AG09319 (cell line): ENCODE measurements at regions not wholly inside any gene's neighbourhood (a gene's known extent, or its start where the extent isn't known, plus 50 kb on each side); places are given as distances from the start of the nearest gene placed in this dataset.

Experiments
- DNase-seq: peaks from one replicate; pipeline ENCODE4 v3.0.0-alpha.2; 2010; ENCODE audit warnings: low read depth; ENCODE audit errors: extremely low read depth
- TF ChIP-seq, protein P1 (sequence below): IDR thresholded peaks from 2 replicates; pipeline ENCODE4 v1.5.1; 2011; ENCODE audit warnings: low read depth, mild to moderate bottlenecking, inconsistent platforms, low read length, moderate library complexity

DNA sequence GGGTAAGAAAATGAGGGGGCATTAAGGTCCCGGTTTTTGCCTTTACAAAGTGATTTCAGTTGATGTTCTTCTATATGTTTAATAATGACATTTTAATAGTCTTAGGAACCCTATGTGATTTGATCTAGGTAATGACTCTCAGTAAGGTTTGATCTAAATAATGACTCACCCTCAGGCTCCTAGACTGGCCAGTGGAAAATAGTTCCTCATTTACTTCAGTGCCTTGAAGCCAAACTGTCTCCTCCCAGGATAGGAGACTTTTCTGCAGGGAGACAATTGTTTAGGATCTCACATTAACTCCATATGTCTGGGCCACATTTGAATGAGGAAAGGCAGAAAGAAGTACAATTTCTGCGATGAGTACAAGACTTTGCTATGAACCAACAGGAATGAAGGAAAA lies 1331.9 kb downstream of the XPNPEP1 start:
- no peak for DNase-seq
- TF ChIP-seq, protein P1, sequence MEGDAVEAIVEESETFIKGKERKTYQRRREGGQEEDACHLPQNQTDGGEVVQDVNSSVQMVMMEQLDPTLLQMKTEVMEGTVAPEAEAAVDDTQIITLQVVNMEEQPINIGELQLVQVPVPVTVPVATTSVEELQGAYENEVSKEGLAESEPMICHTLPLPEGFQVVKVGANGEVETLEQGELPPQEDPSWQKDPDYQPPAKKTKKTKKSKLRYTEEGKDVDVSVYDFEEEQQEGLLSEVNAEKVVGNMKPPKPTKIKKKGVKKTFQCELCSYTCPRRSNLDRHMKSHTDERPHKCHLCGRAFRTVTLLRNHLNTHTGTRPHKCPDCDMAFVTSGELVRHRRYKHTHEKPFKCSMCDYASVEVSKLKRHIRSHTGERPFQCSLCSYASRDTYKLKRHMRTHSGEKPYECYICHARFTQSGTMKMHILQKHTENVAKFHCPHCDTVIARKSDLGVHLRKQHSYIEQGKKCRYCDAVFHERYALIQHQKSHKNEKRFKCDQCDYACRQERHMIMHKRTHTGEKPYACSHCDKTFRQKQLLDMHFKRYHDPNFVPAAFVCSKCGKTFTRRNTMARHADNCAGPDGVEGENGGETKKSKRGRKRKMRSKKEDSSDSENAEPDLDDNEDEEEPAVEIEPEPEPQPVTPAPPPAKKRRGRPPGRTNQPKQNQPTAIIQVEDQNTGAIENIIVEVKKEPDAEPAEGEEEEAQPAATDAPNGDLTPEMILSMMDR: no peak

DNA sequence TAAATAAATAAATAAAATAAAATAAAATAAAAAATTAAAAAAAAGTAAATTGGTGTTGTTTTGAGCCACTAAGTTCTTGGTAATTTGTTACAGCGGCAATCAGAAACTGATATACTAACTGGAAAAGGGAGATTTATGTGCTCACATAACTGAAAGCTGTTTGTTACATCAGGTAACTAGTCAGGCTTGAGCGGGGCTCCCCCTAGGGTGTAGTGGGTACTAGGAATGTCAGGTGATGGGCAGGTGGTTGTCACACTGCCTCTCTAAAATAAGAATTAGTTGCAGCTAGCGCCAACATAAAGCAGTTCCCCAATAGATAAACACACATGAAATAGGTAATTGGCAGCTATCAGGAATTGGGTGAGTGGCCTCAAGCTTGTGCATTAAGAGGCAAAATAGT lies 1336.9 kb downstream of the XPNPEP1 start:
- TF ChIP-seq, protein P1: no peak
- no peak for DNase-seq

DNA sequence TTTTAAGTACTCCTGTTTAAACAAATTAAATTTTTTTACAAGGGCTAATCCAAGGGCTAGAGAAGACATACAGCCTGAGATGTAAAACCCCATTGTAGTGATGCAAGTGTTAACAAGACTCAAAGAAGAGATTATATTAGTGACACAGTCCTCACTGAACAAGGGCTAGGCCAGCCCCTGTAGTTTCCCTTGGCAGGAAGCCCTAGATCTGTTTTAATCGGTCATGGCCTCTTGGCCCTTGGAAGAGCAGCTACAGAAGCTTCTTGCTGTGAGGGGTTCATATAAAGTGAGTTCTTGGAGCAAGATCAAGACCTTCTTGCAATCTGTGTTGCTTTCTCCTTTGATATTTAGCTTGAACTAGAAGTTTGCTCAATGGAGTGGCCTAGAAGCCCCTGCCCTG lies 1339.4 kb downstream of the XPNPEP1 start:
- TF ChIP-seq, protein P1: no peak

DNA sequence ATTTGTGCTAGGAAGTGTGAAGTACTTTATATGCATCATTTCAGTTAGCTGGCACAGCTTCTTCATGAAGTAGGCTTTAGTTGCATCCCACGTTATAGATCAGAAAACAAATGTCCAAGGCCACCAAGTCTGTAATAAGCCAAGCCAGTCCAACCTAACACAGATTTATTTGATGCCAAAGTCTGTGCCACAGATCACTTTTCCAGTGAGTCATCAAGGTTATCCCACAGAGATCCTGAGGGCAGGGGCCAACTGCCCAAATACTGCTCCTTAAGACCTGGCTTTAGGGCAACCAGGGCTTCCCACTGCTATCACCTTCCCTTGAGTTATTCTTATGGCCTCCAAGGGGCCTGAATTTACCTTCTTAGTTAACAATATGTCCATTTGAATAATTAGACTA lies 1340.4 kb downstream of the XPNPEP1 start:
- TF ChIP-seq, protein P1: no peak
- no peak for DNase-seq

More for the DNA sequence above, 1339.4 kb downstream of the XPNPEP1 start:
- no peak for DNase-seq

DNA sequence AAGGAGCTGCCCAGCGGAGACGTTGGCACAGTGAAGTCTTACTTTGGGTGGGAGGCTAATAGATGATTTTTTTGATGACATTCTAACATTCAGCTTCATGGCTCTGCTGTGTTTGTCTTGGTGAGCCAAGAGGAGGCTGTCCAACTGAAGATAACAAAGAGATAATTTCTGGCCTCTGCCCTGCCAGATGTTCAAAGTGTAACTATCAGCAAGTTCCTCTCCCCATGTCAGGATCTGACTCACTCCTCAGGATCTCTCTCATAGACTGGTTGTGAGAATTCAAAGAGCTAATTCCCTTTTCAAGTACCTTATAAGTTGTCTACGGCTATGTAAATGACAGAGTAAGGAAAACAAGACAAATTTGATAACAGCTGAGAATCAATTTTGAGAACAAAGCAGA lies 1340.9 kb downstream of the XPNPEP1 start:
- no peak for DNase-seq
- TF ChIP-seq, protein P1: no peak

DNA sequence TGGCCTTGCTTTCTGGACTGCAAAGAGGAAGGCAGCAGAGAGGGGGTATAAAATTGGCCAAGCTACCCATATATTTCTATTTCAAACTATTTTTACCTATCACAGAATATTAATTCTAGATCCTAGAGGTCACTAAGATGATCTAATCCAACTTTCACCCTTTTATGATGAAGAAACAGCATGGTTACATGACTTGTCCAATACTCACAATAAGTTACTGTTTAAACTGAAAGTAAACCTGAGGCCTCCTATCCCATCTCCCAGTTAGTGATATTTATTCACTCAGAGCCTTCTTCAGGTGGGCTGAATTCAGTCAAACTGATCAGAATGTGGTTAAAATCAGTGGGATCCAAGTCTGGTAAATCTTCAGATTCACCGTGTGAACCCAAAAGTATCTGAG lies 1345.1 kb downstream of the XPNPEP1 start:
- TF ChIP-seq, protein P1: no peak
- DNase-seq: no peak

DNA sequence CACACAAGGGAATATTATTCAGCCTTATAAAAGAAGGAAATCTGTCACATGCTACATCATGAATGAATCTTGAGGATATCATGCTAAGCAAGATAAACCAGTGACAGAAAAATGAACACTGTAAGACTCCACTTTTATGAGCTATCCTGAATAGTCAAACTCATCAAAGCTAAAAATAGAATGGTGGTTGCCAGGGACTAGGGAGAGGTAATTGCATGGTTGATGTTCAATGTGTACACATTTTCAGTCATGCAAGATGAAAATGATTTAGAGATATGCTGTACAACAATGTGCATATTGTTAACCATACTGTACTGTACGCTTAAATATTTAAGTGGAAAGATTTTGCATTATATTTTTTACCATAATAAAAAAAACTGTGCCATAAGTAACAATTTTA lies 1349.1 kb downstream of the XPNPEP1 start:
- DNase-seq: no peak
- TF ChIP-seq, protein P1: no peak

DNA sequence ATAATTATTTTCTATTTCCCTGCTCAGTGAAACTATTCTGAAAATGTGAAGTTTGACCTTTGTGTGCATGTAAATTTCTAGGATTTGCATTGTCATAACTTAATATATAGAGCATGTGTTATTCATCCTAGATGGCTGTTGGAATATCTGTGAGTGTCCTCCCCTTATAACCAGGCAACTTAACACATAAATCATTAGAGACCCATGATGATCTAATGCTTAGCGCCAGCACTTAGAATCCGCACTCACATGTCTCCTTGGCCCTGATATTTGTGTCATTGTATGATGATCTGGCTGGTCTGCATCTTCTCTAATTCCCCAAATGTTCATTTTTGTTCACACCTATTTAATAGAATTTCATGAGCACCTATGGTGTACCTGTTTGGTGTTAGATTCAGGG lies 1354.5 kb downstream of the XPNPEP1 start:
- no peak for DNase-seq
- TF ChIP-seq, protein P1: no peak
